Body of pancreas (tissue), 4 donors: ENCODE measurements at regions not wholly inside any gene's neighbourhood (a gene's known extent, or its start where the extent isn't known, plus 50 kb on each side); places are given as distances from the start of the nearest gene placed in this dataset.

ENCODE experiments used
- POLR2A ChIP-seq, 3 donors: fragments of 450-650 bp; IDR thresholded peaks; one replicate each; pipeline ENCODE4 v1.6.1; 2016; ENCODE audit warnings: antibody characterized with exemption in 3 of 3, mild to moderate bottlenecking in 2 of 3
- TF ChIP-seq, protein P1 (sequence below), 7 experiments: fragments of 450-650 bp in 4 of 7; fragments of 200-600 bp in 3 of 7; sonication (generic) in 3 of 7; IDR thresholded peaks; one replicate each; pipeline ENCODE4 v1.5.1; 2016 to 2019; ENCODE audit warnings: antibody characterized with exemption in 7 of 7

DNA sequence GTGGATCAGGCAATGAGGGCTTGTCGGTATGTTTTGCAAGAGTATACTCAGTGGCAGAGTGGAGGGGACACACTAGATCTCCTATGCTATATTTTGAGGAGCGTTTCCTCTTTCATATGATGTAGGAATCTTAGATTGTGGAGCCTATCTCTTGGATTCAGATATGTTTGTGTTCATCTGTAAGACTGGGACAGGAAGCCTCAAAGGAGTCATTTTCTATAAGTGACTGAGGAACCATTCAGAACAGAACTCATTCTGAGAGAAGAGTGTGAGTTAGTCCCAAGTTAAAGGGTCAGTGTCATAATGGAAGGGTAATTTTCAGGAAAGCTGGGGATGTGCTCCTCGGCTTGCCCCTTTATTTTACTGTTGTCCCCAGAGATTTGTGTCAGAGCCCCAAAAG, 107.7 kb downstream of the PTGS2 start:
- no peak for TF ChIP-seq POLR2A (IDR thresholded peaks at IDR 0.05)
- TF ChIP-seq, protein P1, sequence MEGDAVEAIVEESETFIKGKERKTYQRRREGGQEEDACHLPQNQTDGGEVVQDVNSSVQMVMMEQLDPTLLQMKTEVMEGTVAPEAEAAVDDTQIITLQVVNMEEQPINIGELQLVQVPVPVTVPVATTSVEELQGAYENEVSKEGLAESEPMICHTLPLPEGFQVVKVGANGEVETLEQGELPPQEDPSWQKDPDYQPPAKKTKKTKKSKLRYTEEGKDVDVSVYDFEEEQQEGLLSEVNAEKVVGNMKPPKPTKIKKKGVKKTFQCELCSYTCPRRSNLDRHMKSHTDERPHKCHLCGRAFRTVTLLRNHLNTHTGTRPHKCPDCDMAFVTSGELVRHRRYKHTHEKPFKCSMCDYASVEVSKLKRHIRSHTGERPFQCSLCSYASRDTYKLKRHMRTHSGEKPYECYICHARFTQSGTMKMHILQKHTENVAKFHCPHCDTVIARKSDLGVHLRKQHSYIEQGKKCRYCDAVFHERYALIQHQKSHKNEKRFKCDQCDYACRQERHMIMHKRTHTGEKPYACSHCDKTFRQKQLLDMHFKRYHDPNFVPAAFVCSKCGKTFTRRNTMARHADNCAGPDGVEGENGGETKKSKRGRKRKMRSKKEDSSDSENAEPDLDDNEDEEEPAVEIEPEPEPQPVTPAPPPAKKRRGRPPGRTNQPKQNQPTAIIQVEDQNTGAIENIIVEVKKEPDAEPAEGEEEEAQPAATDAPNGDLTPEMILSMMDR (IDR thresholded peaks at IDR 0.05) = no peak
